HG02852 (cell line): ENCODE measurements at regions not wholly inside any gene's neighbourhood (a gene's known extent, or its start where the extent isn't known, plus 50 kb on each side); places are given as distances from the start of the nearest gene placed in this dataset.

Source experiments
- ATAC-seq: cut with Tn5 transposase; IDR thresholded peaks from one replicate; pipeline ENCODE4 v1.9.1; 2021; ENCODE audit warnings: mild to moderate bottlenecking, moderate library complexity; ENCODE audit not compliant: unreplicated experiment

DNA sequence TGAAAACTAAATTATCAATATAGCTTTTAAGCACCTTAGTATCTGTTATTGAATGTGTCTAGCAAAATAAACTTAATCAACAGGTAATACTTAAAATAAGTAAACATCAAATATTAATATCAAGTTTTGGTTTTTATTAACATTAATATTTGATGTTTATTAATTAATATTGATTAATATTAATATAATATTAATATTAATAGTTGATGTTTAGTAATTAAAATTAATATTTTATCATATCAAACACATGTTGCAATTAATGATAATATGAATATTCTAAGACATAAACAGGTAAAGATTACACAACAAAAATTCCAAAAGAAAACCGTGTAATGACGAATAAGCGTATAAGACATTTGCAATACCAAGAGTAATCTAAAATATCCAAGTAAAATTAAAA is 222.8 kb upstream of the PRR20A start:
- ATAC-seq: no peak

DNA sequence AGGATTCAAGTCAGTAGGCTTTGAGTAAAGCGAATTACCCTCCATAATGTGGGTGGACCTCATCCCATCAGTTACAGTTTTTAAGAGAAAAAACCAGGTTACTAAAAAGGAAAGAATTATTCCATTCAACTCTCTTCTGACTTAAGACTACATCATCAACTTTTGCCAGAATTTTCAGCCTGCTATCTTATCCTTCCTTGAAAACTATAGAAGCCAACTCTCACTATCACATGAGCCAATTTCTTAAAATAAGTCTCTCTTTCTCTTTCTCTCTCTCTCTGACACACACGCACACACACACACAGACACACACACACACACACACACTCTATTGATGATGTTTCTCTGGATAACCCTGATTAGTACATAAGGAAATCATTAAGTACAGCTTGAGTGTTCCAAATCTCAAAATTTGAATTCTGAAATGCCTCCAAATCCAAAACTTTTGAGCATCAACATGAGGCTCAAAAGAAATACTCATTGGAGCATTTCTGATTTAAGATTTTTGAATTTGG is 217.0 kb upstream of the PRR20A start:
- ATAC-seq: no peak

DNA sequence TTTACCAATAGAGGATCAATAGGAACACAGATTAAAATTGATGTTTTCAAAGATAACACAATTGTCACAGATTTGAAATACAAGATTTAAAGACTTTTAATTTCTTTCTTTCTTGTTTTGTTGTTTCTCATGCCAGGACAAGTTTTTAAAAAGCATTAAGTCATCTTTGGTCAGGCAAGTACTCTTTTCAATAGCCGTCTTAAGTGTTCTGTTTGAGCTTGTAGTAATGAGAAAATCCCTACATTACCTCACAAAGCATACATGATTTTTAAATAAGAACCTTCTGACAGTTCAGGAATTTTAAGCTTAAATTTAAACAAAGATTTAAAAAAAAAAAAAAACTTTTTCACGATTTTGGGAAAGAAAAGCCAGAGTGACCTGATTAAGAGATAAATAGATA is 216.3 kb upstream of the PRR20A start:
- ATAC-seq: no peak

DNA sequence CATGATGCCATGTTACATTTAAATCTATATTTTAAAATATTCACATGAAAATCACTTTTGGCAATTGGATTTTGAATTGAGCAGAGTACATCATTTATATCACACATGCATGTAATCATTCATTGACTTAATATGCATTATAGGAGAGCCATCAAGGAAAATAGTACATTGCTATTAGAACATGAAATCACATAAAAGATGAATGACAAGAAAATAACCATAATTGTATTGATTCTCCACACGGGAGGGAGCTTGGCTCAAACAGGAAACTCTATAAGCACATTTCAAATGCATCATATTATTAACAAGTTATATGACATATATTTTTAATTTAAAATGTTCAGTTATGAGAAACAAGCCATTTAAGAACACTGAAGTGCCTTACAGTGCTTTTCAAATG is 208.6 kb upstream of the PRR20A start:
- no peak for ATAC-seq

DNA sequence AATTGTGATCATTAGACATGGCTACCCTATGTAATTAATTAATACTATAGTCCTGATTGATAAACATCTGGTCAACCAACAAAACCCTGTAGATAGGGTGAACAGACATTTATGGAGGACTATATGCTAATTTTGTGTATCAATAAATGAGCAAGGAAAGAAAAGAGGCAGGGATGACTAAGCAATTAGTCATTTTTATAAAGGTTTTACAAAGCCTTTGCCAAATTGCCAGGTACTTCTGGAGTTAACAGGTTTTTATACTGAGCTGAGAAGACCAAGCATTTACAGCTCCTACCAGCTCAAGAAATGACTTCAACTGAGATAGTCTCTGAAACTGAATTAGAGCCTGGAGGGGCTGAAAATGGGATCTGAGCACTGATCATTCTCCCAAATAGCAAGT is 186.8 kb upstream of the PRR20A start:
- no peak for ATAC-seq

DNA sequence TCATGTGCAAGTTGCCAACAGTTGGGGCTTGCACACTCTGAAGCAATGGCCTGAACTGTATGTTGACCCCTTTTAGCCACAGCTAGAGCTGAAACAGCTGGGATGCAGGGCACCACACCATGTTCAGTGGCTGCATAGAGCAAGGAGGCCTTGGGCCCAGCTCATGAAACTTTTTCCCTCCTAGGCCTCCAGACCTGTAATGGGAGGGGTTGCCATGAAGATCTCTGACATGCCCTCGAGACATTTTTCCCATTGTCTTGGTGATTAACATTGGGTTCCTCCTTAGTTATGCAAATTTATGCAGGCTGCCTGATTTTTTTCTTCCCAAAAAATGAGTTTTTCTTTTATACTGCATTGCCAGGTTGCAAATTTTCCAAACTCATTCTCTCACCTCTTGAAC is 165.1 kb upstream of the PRR20A start:
- no peak for ATAC-seq

DNA sequence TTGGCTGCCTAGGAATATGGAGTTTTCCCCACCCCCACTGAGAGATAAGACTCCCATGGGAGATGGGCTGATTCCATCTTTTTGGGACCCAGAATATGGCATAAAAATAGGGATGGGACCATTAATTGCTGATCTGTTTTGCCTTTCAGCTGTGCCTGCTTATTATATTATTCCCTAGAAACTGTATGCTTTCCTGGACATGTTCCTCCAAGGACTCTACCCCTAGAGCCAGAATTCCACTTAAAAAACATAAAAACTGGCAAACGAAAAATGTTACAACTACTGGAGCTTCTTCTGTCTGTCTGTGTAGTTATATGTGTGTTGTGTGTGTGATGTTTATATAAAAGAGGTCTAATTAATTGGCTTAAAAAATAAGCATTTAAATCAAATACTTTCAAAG is 159.9 kb upstream of the PRR20A start:
- ATAC-seq: no peak

DNA sequence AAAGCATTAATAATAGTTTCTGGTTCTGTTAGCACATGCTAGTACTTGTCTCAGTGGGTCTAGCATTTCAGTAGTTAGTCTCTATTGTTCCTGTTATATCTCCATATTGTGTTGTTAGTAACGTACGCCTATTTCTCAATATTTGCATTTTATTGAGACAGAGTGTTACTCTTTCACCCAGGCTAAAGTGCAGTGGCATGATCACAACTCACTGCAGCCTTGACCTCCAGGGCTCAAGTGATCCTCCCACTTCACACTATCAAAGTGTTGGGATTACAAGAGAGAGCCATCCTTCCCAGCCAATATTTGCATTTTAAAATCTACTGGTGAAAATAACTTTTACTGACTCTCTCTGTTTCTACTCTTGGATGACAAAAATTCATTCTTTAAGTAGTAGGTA is 154.6 kb upstream of the PRR20A start:
- no peak for ATAC-seq

DNA sequence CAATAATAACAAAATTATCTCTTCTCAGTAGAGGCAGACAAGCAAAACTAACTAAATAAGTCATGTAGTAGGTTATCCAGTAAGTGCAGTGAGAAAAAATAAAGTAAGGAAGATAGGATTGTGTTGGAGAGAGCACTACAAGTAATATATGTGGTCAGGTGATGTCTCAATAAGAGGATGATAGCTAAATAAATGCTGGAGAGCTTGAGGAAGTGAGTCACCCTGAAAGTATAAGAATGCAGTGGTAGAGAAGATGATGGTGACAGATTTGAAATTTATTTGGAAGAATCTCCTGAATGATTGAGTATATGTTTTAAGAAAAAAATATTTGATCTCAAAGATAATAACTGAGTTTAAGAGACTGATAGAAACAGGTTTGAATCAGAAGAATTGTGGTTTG is 152.2 kb upstream of the PRR20A start:
- ATAC-seq: no peak

DNA sequence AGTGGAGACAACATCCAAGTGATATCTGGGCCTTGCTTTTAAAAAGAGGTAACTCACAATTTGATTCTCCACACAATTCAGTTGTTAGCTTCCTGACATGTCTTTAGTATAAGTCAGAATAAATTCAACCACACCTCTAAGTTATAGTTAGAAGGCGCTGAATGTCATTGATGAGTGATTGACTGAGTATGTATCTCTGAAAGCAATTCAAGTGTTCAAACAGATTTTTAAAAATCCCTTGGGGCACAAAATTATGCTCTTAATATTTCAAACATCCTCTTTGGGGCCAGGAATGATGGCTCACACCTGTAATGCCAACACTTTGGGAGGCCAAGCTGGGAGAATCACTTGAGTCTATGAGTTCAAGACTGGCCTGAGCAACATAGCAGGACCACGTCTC is 137.0 kb upstream of the PRR20A start:
- ATAC-seq: no peak

DNA sequence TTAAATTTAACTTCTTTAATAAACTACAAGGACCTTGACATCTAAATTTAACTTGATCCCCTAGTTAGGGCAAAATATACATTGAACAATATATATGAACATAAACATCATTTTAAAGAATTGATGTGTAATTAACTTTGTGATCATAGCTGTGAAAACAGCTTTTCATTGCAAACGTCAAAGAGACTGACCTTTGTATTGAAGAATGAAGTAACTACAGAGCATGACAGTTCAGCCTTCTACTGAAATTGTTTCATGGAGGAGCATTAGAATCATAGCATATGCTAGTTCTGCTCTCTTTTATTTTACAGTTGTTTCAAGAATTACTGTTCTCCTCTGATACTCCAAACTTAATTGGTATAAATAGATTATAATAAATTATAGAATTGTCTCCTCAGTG is 123.4 kb upstream of the PRR20A start:
- no peak for ATAC-seq

DNA sequence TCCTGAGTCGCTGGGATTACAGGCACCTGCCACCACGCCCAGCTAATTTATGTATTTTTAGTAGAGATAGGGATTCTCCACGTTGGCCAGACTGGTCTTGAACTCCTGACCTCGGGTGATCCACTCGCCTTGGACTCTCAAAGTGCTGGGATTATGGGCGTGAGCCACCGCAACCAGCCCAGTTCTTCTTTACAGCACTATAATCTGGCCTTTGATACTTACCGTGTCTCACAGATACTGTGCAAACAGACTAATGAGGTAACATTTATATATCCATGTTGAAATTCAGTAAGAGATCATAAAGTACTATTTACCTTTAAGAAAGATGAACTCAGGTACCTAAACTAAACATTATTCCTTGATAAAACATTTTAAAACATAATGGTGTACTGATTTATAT is 121.8 kb upstream of the PRR20A start:
- ATAC-seq: no peak

DNA sequence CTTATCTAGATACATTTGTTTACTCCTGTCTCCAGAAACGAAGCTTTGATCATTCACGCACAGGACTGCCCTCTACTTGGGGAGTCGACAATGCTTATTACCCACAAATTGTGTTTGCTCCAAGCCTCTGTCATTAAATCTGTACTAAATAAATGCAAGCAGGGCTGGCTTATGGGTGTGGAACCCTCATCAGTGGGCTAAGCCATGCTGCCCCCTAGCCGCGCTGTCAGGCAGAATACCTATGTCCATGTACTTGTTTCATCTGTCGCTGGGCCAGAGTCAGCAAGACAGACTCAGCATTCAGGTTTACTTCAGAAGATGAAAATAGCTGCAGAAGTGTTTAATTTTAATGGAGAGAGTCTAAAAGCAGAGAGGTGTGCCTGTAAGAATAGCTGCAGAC is 110.0 kb upstream of the PRR20A start:
- no peak for ATAC-seq

DNA sequence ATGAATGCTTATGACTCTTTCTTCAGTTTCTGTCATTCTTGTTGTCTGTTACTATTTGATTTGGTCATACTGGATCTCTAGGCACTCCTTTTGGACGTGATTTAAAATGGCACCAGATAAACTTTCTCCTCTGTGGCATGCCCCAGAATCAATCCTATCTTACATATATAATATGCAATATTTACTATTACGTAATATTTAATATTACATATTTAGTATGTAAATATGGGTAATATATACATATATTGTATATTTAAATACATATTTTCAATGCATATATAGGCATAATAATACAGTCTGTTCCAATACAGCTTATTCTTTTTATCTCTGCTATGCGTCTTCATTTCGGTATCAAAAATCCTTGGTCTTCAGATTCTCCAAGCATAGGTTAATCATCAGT is 104.4 kb upstream of the PRR20A start:
- ATAC-seq: no peak

DNA sequence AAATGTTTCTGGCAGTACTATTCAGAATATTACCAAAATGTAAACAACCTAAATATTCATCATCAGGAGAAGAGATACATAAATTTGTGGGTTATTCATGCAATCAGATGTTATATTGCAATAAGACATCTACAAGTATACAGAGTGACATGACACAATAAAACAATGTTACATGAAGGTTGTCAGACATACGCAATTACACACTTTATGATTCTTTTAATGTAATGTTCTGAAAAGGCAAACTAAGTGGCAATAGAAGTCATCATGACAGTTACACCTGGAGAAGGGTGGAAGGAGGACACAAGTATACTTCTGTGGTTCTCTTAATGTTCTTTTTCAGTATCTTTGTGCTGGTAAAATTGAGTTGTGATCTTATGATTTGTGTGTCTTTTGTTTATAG is 95.8 kb upstream of the PRR20A start:
- no peak for ATAC-seq

DNA sequence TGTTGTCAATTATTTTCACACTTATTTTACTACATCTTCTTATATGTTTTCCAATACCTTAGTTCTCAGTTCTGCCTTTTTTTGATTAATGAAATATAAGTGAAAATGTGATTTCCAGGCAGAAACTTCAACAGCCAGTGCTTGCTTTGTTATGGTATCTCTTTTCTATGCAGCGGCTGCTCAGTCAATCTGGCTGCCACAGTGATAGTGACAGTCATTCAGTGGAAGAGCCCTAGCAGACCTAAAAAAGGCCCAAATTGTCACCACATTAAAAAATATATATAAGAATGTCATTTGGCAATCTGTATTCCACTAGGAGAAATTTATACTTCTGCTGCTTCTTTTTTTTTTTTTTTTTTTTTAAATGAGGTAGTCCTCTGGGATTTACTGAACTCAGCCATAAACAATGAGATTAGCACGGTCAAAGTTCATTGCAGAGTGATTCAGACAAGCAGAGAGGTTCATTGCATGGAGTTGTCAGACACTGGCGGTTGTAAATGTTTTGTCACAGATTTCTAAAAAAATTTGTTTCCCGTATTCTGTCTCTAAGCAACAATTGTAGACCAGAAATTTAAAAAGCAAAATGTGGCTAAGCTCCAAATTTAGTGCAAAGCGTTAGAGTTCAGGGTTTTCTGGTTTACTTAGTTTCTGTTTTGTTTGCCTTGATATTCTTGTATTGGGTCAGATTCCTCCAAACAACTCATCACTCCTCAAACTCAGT is 94.7 kb upstream of the PRR20A start:
- no peak for ATAC-seq

DNA sequence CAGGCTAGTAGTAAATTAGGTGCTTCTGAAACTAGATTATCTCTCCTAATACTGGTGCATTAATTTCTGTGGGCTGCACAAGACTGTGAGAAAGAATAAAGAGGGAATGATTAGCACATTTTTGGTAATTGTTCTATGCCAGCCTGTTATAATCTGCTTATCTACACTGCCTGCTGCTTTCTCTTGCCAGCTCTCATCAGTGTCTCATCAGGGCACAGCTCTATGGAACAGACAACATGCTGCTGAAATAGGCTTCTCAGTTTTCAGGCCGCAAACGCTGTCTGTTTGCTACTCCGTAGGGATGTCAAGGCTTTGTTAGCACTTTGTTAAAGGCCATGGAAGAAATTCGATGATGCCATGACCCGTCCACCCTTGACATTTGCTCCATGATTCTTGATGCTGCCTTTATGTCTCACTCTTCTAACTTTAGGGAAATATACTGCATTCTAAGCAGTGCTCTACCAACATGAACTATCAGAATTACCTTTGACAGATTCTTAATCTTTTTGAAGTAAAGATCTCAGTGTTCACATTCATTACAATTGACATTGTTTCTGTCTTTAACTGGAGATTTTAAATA is 84.0 kb upstream of the PRR20A start:
- no peak for ATAC-seq

DNA sequence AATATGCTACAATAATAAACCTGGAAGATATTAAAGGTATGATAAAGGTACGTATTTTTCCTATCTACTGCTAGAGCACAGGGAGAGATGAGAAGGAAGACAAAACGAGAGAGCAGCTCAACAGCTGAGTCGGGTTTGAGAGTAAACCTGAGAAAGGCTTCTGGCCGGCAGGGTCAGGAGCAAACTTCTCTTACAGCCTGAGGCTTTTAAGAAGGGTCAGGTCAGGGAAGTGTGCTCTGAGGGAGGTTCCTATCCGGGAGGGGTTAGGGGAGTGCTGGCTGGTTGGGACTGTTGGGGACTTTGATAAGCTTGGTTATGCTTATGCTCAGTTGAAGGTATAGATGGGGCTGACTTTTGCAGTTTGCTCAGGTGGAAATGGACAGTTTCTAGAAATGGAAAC is 77.7 kb upstream of the PRR20A start:
- ATAC-seq: no peak

DNA sequence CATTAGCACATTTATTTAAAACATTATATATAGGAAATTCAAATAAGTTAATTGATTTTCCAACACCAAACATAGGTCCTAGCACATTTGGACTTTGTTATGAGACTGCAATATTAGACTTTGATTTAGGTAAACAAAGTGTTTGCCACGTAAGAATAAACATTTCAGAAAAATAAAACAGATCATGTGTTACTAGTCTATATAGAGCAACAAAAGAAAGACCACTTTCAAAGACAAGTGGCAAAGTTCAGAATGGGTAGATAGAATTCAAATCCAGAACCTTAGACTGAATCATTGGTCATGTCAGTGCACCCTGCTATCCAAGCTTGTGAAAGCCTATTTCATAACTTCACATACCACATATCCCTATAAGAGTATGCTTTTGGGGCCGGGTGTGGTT is 66.7 kb upstream of the PRR20A start:
- no peak for ATAC-seq

DNA sequence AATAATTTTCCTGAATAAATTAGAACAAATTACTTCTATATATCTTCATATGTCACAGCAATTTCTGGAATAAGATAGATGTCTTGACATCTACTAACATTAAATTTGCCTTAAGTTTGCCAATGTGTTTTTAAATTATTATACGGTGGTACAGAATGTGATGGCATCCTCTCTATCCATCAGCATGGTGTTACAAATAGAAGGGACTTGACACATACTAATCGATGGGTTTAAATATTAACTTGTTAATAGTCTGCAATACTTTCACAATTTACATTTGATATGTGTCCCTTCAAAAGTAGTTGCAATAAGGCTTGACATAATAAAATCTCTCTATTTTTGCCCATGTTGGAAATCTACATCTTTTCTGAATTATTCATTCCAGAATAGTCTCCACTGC is 65.1 kb upstream of the PRR20A start:
- no peak for ATAC-seq

DNA sequence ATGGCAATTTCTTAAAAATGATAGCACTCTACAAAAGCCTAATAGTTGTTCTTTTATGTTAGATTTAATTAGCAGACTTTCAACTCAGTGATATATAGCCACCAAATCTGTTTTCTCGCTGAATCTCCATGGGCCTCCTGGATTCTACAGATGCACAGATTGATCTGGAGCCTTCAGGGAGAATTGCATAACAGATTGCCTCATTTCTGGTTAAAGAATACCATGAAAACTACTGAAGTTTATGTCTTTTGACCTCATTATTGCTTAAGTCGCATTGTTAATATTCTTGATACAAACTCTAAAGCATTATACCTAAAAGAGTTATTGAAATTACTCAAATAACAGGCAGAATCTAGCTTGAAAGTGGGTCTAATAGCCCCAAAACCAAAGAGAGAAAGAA is 53.7 kb upstream of the PRR20A start:
- ATAC-seq: no peak
